Nephron progenitor cell (in vitro differentiated cells): ENCODE measurements at regions not wholly inside any gene's neighbourhood (a gene's known extent, or its start where the extent isn't known, plus 50 kb on each side); places are given as distances from the start of the nearest gene placed in this dataset.

ENCODE experiments used
- DNase-seq: peaks from one replicate; pipeline ENCODE4 v3.0.0; 2021
- H3K27ac Mint-ChIP-seq: 2 replicates; pipeline ENCODE4 v1.8.0; 2021; ENCODE audit warnings: mild to moderate bottlenecking, moderate library complexity, mixed read lengths
- H3K27me3 Mint-ChIP-seq: 2 replicates; pipeline ENCODE4 v1.8.0; 2021; ENCODE audit warnings: mild to moderate bottlenecking, low read depth, mixed read lengths; ENCODE audit not compliant: poor library complexity
- H3K36me3 Mint-ChIP-seq: 2 replicates; pipeline ENCODE4 v1.8.0; 2021; ENCODE audit warnings: low read depth, mixed read lengths
- H3K4me1 Mint-ChIP-seq: 2 replicates; pipeline ENCODE4 v1.8.0; 2021; ENCODE audit warnings: mixed read lengths
- H3K4me3 Mint-ChIP-seq: 2 replicates; pipeline ENCODE4 v1.8.0; 2021; ENCODE audit warnings: mild to moderate bottlenecking, moderate library complexity, mixed read lengths
- H3K9me3 Mint-ChIP-seq: 2 replicates; pipeline ENCODE4 v1.8.0; 2021; ENCODE audit warnings: mild to moderate bottlenecking, moderate library complexity, mixed read lengths
- CTCF ChIP-seq: fragments of 200-600 bp; sonication (generic); IDR thresholded peaks from 2 replicates; pipeline ENCODE4 v1.5.0; 2021; ENCODE audit warnings: antibody characterized with exemption

- peaks cover 26% of the 10 kb centered on the region for H3K4me1 Mint-ChIP-seq
- H3K27me3 Mint-ChIP-seq: no peaks in the 10 kb centered on the region
- peaks cover 19% of the 10 kb centered on the region for H3K9me3 Mint-ChIP-seq
- H3K36me3 Mint-ChIP-seq: peaks cover 6% of the 10 kb centered on the region
- TF ChIP-seq CTCF: no peak
- no peak overlapping the region for H3K4me3 Mint-ChIP-seq
- no peak overlapping the region for H3K27ac Mint-ChIP-seq
- DNase-seq: no peak
These were observed 57.6 kb upstream of the FRMD4B start for GRCh38 chr3:69443457-69443920.

- no peaks in the 10 kb centered on the region for H3K27me3 Mint-ChIP-seq
- peaks cover 6% of the 10 kb centered on the region for H3K36me3 Mint-ChIP-seq
- H3K4me3 Mint-ChIP-seq: no peak overlapping the region
- H3K27ac Mint-ChIP-seq: no peak overlapping the region
- peaks cover 26% of the 10 kb centered on the region for H3K4me1 Mint-ChIP-seq
- no peak for TF ChIP-seq CTCF
- no peak for DNase-seq
- H3K9me3 Mint-ChIP-seq: peaks cover 19% of the 10 kb centered on the region
These were observed 57.0 kb upstream of the FRMD4B start for GRCh38 chr3:69442771-69443311.

- no peaks in the 10 kb centered on the region for H3K27me3 Mint-ChIP-seq
- peak overlapping the region; percentile 11 for H3K27ac Mint-ChIP-seq
- peaks cover 26% of the 10 kb centered on the region for H3K4me1 Mint-ChIP-seq
- no peak for TF ChIP-seq CTCF
- peaks cover 19% of the 10 kb centered on the region for H3K9me3 Mint-ChIP-seq
- H3K4me3 Mint-ChIP-seq: no peak overlapping the region
- no peak for DNase-seq
- peaks cover 6% of the 10 kb centered on the region for H3K36me3 Mint-ChIP-seq
These were observed 55.8 kb upstream of the FRMD4B start for GRCh38 chr3:69441732-69442131.

GRCh38 chr3:69441040-69441439 lies 55.2 kb upstream of the FRMD4B start:
- H3K4me3 Mint-ChIP-seq: no peak overlapping the region
- H3K36me3 Mint-ChIP-seq: peaks cover 6% of the 10 kb centered on the region
- peaks cover 26% of the 10 kb centered on the region for H3K4me1 Mint-ChIP-seq
- DNase-seq: no peak
- H3K9me3 Mint-ChIP-seq: peaks cover 19% of the 10 kb centered on the region
- H3K27ac Mint-ChIP-seq: peak overlapping the region; percentile 11
- TF ChIP-seq CTCF: no peak
- no peaks in the 10 kb centered on the region for H3K27me3 Mint-ChIP-seq

GRCh38 chr3:69439643-69440270 lies 53.9 kb upstream of the FRMD4B start:
- Mint-ChIP-seq H3K27ac (no peak overlapping the region), H3K4me3 (no peak overlapping the region)

More at GRCh38 chr3:69439643-69440270, 53.9 kb upstream of the FRMD4B start:
- Mint-ChIP-seq H3K4me1 (peaks cover 20% of the 10 kb centered on the region), H3K27me3 (no peaks in the 10 kb centered on the region), H3K9me3 (peaks cover 16% of the 10 kb centered on the region), H3K36me3 (peaks cover 4% of the 10 kb centered on the region)
- peak; percentile 47 for TF ChIP-seq CTCF
- DNase-seq: no peak
